ENCODE measurements at regions not wholly inside any gene's neighbourhood (a gene's known extent, or its start where the extent isn't known, plus 50 kb on each side); places are given as distances from the start of the nearest gene placed in this dataset.

GRCh38 chr1:195806060-195806459 lies 802.2 kb downstream of the KCNT2 start:
- TF ChIP-seq CTCF (IDR thresholded peaks at IDR 0.05; ENCODE audit: low read length) (no peak), EZH2 (IDR thresholded peaks at IDR 0.05; ENCODE audit: borderline replicate concordance, low read length) (no peak)
